Adrenal gland (tissue), 5 donors: ENCODE measurements at regions not wholly inside any gene's neighbourhood (a gene's known extent, or its start where the extent isn't known, plus 50 kb on each side); places are given as distances from the start of the nearest gene placed in this dataset.

Experiments used
- POLR2A ChIP-seq, 2 donors: fragments of 450-650 bp; IDR thresholded peaks; one replicate each; pipeline ENCODE4 v1.6.1; 2017; ENCODE audit warnings: antibody characterized with exemption in 2 of 2, mild to moderate bottlenecking in 2 of 2, moderate library complexity in 1 of 2
- TF ChIP-seq, protein P1 (sequence below), 6 experiments: fragments of 450-650 bp in 4 of 6; fragments of 200-600 bp in 2 of 6; sonication (generic) in 1 of 6; IDR thresholded peaks; 1 replicate in 5 of 6; 2 replicates in 1 of 6; pipeline versions ENCODE4 v1.5.1 to v1.8.0; 2016 to 2021; ENCODE audit warnings: antibody characterized with exemption in 6 of 6, mild to moderate bottlenecking in 2 of 6, moderate library complexity in 1 of 6
- donor health status: DM: no; HTN: no; CAD: no.

DNA sequence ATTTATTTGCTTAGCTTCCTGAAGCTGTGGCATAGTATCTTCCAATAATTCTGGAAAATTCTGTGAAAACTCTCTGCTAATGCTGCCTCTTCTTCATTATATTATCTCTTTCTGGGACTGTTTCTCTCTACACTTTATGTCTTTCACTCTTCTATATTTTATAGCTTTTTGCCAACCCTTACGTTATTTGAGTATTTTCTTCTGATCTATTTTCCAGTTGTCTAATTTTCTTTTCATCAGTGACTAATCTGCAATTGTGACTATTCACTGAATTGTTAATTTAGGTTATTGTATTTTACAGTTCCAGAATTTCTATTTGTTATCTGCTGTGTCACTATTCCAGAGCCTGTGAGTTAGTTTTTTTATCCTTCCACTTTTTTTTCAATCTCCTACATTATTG, 273.4 kb upstream of the PHYHIPL start:
- TF ChIP-seq, protein P1, sequence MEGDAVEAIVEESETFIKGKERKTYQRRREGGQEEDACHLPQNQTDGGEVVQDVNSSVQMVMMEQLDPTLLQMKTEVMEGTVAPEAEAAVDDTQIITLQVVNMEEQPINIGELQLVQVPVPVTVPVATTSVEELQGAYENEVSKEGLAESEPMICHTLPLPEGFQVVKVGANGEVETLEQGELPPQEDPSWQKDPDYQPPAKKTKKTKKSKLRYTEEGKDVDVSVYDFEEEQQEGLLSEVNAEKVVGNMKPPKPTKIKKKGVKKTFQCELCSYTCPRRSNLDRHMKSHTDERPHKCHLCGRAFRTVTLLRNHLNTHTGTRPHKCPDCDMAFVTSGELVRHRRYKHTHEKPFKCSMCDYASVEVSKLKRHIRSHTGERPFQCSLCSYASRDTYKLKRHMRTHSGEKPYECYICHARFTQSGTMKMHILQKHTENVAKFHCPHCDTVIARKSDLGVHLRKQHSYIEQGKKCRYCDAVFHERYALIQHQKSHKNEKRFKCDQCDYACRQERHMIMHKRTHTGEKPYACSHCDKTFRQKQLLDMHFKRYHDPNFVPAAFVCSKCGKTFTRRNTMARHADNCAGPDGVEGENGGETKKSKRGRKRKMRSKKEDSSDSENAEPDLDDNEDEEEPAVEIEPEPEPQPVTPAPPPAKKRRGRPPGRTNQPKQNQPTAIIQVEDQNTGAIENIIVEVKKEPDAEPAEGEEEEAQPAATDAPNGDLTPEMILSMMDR (IDR thresholded peaks at IDR 0.05), result no peak
- no peak for TF ChIP-seq POLR2A (IDR thresholded peaks at IDR 0.05)
